ENCODE measurements at regions not wholly inside any gene's neighbourhood (a gene's known extent, or its start where the extent isn't known, plus 50 kb on each side); places are given as distances from the start of the nearest gene placed in this dataset.

DNA sequence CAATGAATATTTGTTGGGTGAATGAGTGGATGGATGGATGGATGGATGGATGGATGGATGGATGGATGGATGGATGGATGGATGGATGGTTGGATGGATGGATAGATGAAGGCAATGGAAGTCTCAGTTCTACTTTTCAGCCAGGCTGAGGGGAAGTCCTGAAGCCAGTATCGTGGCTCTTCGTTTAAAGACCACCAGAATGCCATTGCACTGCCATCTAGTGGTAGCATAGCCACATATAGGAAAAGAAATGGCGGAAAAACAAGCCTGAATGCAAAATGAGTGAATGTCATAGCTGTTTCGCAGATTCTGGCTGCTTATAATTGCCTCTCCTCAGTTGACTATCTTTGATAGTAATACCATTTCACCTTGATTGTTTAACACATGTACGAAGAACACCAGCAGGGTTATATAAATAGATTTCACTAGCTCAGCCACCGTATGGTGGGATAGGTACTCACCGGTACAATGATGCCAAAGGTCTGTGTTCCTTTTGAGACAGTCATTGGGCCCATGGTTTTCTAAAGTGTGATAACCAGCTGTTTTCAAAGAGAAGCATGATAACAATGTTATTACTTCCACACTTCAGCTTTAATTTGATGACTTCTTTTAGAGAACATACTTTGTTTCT is 62.3 kb upstream of the GREB1L start:
- TF ChIP-seq, protein P1, sequence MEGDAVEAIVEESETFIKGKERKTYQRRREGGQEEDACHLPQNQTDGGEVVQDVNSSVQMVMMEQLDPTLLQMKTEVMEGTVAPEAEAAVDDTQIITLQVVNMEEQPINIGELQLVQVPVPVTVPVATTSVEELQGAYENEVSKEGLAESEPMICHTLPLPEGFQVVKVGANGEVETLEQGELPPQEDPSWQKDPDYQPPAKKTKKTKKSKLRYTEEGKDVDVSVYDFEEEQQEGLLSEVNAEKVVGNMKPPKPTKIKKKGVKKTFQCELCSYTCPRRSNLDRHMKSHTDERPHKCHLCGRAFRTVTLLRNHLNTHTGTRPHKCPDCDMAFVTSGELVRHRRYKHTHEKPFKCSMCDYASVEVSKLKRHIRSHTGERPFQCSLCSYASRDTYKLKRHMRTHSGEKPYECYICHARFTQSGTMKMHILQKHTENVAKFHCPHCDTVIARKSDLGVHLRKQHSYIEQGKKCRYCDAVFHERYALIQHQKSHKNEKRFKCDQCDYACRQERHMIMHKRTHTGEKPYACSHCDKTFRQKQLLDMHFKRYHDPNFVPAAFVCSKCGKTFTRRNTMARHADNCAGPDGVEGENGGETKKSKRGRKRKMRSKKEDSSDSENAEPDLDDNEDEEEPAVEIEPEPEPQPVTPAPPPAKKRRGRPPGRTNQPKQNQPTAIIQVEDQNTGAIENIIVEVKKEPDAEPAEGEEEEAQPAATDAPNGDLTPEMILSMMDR (IDR thresholded peaks at IDR 0.05): peak; percentile 81
- no peak for TF ChIP-seq REST (IDR thresholded peaks at IDR 0.05; ENCODE audit: insufficient read depth in 1 of 2, low read depth in 2 of 2, low read length in 1 of 2)
- no peak for TF ChIP-seq SIN3A (IDR thresholded peaks at IDR 0.05; ENCODE audit: borderline replicate concordance, insufficient read depth, low read depth, low read length)
- no peak for TF ChIP-seq POLR2AphosphoS5 (IDR thresholded peaks at IDR 0.05; ENCODE audit: low read depth, low read length)
- TF ChIP-seq TCF7L2 (IDR thresholded peaks at IDR 0.05; ENCODE audit: low read depth, low read length): no peak
- intact Hi-C loops (cut with micrococcal nuclease; ENCODE audit: unreplicated experiment): loop anchor here (10.0 kb wide), 3 partner anchors 65 to 175 kb away; partner anchors contain the start of gene ROCK1
- CTCF ChIA-PET: interaction anchor here (0.6 to 0.9 kb wide), 2 partner anchors 9 to 68 kb away, joined by 3 to 5 read pairs; no protein-coding TSS in a partner anchor

DNA sequence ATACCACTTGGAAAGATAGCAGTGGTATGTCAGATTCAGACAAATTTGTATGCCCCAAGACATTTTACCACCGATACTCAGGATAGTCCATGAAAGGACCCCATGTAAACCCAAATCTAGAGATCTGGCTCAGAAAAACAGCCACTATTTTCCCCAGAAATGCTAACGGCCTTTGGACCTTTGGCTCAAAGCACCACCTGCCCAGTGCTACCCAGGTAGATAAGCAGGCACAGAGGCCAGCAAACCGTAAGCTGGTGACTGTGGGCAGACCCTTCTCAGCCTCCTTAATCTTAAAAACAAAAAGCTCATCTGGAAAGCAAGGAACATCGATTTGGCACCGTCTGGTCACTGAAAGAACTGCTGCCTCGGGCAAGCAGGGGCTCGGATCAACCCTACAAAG is 61.4 kb upstream of the GREB1L start:
- TF ChIP-seq SIN3A (IDR thresholded peaks at IDR 0.05; ENCODE audit: borderline replicate concordance, insufficient read depth, low read depth, low read length) (no peak), TCF7L2 (IDR thresholded peaks at IDR 0.05; ENCODE audit: low read depth, low read length) (no peak), REST (IDR thresholded peaks at IDR 0.05; ENCODE audit: insufficient read depth in 1 of 2, low read depth in 2 of 2, low read length in 1 of 2) (no peak), POLR2AphosphoS5 (IDR thresholded peaks at IDR 0.05; ENCODE audit: low read depth, low read length) (no peak)
- TF ChIP-seq, protein P1 (IDR thresholded peaks at IDR 0.05): no peak
- no peaks in the 10 kb centered on the region for H3K4me1 ChIP-seq (ENCODE audit: control insufficient read depth, insufficient read depth, low read length)
- no peaks in the 10 kb centered on the region for H3K36me3 ChIP-seq (ENCODE audit: control insufficient read depth, insufficient read depth, low read length)
- H3K9me3 ChIP-seq (ENCODE audit: control insufficient read depth, insufficient read depth, low read depth, low read length): no peaks in the 10 kb centered on the region
- intact Hi-C loops (cut with micrococcal nuclease; ENCODE audit: unreplicated experiment): no loop called here
- ChIA-PET POLR2A (interaction anchor here (0.6 kb wide), 1 partner anchor 32 kb away, joined by 11 read pairs; no protein-coding TSS in a partner anchor), CTCF (no interaction called here)
- in situ Hi-C loops (cut with HindIII; ENCODE audit: low pct_unique_long_range_greater_than_20kb, low sequenced_read_pairs): no loop called here
- H3K27ac ChIP-seq (ENCODE audit: low read length): no peak overlapping the region
- BruUV-seq (replicated peaks): no TSS peak
- H3K27me3 ChIP-seq (ENCODE audit: control insufficient read depth, insufficient read depth, low read length): no peaks in the 10 kb centered on the region
- DNase-seq (ENCODE audit: low read depth, low spot score): no peak
- no peak overlapping the region for H3K4me3 ChIP-seq (ENCODE audit: low read depth in 2 of 2, low read length in 2 of 2)
- ATAC-seq: no peak

More for the DNA sequence above, 62.3 kb upstream of the GREB1L start:
- in situ Hi-C loops (cut with HindIII; ENCODE audit: low pct_unique_long_range_greater_than_20kb, low sequenced_read_pairs): no loop called here
- Histone ChIP-seq H3K4me1 (ENCODE audit: control insufficient read depth, insufficient read depth, low read length) (no peaks in the 10 kb centered on the region), H3K36me3 (ENCODE audit: control insufficient read depth, insufficient read depth, low read length) (no peaks in the 10 kb centered on the region), H3K4me3 (ENCODE audit: low read depth in 2 of 2, low read length in 2 of 2) (no peak overlapping the region), H3K9me3 (ENCODE audit: control insufficient read depth, insufficient read depth, low read depth, low read length) (no peaks in the 10 kb centered on the region), H3K27ac (ENCODE audit: low read length) (no peak overlapping the region), H3K27me3 (ENCODE audit: control insufficient read depth, insufficient read depth, low read length) (no peaks in the 10 kb centered on the region)
- no TSS peak for BruUV-seq (replicated peaks)
- POLR2A ChIA-PET: no interaction called here
- ATAC-seq (peak; percentile 73; the same call in 1 of the 2 replicates), DNase-seq (ENCODE audit: low read depth, low spot score) (no peak)

All from Panc1 (cell line).